ENCODE measurements at regions not wholly inside any gene's neighbourhood (a gene's known extent, or its start where the extent isn't known, plus 50 kb on each side); places are given as distances from the start of the nearest gene placed in this dataset.

DNA sequence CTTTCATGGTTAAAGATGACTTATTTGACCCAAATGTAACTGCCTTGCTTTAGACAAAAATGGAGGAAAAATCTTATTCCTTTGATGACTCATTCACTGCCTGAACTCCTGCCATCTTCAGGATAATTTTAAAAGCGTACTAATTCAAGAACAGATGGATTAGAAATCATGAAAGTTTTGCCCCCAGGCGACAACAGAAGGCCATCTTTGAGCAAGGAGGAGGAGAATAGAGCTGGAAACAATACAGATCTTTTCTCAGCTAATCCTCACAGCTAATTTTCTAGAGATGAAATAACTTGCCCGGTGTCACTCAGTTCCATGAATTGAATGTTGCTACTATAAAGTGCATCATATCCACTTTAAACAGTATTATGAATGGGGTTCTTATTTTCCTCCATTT lies 324.7 kb upstream of the RARB start:
- TF ChIP-seq, protein P1, sequence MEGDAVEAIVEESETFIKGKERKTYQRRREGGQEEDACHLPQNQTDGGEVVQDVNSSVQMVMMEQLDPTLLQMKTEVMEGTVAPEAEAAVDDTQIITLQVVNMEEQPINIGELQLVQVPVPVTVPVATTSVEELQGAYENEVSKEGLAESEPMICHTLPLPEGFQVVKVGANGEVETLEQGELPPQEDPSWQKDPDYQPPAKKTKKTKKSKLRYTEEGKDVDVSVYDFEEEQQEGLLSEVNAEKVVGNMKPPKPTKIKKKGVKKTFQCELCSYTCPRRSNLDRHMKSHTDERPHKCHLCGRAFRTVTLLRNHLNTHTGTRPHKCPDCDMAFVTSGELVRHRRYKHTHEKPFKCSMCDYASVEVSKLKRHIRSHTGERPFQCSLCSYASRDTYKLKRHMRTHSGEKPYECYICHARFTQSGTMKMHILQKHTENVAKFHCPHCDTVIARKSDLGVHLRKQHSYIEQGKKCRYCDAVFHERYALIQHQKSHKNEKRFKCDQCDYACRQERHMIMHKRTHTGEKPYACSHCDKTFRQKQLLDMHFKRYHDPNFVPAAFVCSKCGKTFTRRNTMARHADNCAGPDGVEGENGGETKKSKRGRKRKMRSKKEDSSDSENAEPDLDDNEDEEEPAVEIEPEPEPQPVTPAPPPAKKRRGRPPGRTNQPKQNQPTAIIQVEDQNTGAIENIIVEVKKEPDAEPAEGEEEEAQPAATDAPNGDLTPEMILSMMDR (conservative IDR thresholded peaks at IDR 0.05; ENCODE audit: control insufficient read depth, insufficient read depth, low read depth, low read length), result no peak
- peak; percentile 1 for DNase-seq (ENCODE audit: low read depth)
- no peak overlapping the region for H3K4me3 ChIP-seq (ENCODE audit: control insufficient read depth, low read depth, low read length)

GRCh38 chr3:25107918-25108617 lies 320.0 kb upstream of the RARB start:
- no peak for DNase-seq (ENCODE audit: low read depth)
- TF ChIP-seq, protein P1 (conservative IDR thresholded peaks at IDR 0.05; ENCODE audit: control insufficient read depth, insufficient read depth, low read depth, low read length), result no peak
- H3K4me3 ChIP-seq (ENCODE audit: control insufficient read depth, low read depth, low read length), result no peak overlapping the region

- DNase-seq (ENCODE audit: low read depth), result no peak
- no peak overlapping the region for H3K4me3 ChIP-seq (ENCODE audit: control insufficient read depth, low read depth, low read length)
- TF ChIP-seq, protein P1 (conservative IDR thresholded peaks at IDR 0.05; ENCODE audit: control insufficient read depth, insufficient read depth, low read depth, low read length), result no peak
These were observed 317.4 kb upstream of the RARB start for GRCh38 chr3:25110642-25111041.

DNA sequence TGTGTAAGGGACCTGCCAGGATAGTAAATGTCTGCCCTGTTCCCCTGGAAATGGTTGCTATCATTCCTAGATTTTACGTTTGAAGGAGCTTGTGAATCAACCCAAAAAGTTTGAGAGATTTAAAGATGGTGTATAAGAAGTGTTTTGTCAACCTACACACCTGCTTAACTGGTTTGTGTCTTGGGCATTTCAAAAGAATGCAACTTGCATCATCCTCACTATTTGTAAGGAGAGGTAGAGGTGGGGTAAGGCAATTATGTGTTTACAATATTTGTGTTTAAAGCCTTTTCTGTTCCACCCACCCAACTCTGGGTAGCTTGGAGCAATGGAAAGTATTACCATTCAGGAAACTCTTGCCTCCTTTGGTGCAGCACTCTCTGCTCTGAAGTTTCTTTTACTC lies 314.2 kb upstream of the RARB start:
- no peak for DNase-seq (ENCODE audit: low read depth)
- H3K4me3 ChIP-seq (ENCODE audit: control insufficient read depth, low read depth, low read length), result no peak overlapping the region
- TF ChIP-seq, protein P1 (conservative IDR thresholded peaks at IDR 0.05; ENCODE audit: control insufficient read depth, insufficient read depth, low read depth, low read length), result no peak

DNA sequence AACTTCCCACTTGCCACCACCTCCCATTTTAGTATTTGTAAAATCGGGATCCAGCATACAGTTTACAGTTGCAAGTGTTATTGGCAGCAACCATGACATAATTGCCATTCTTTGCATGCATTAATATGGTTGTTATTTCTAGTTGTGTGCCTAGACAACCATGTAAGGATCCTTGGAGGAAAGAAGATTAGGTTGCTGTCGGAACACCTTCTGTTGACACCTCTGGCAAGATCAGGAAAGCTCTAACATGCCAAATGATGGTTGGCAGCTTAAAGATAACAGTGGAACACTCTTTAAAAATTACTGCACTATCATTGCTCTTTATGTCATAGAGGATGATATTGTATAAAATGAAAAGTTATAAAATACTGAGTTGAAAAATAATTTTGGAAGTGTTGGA lies 313.5 kb upstream of the RARB start:
- no peak for DNase-seq (ENCODE audit: low read depth)
- H3K4me3 ChIP-seq (ENCODE audit: control insufficient read depth, low read depth, low read length), result no peak overlapping the region
- TF ChIP-seq, protein P1 (conservative IDR thresholded peaks at IDR 0.05; ENCODE audit: control insufficient read depth, insufficient read depth, low read depth, low read length), result no peak

GRCh38 chr3:25117005-25117593 lies 311.0 kb upstream of the RARB start:
- TF ChIP-seq, protein P1 (conservative IDR thresholded peaks at IDR 0.05; ENCODE audit: control insufficient read depth, insufficient read depth, low read depth, low read length), result no peak
- H3K4me3 ChIP-seq (ENCODE audit: control insufficient read depth, low read depth, low read length), result no peak overlapping the region
- no peak for DNase-seq (ENCODE audit: low read depth)
